SK-N-SH (cell line): ENCODE measurements at regions not wholly inside any gene's neighbourhood (a gene's known extent, or its start where the extent isn't known, plus 50 kb on each side); places are given as distances from the start of the nearest gene placed in this dataset.

Experiments
- CTCF ChIA-PET: fragments of 300-600, 350-600 bp; formaldehyde crosslinking; extraction: SDS; loops from one replicate; lab custom pipeline; 2021; lab: Yijun Ruan, JAX
- POLR2A ChIA-PET: fragments of 350-600 bp; sonication (Branson Sonifier 250); formaldehyde crosslinking; extraction: SDS; loops from one replicate; lab custom pipeline; 2020; ENCODE audit warnings: antibody characterized with exemption, inconsistent platforms; lab: Yijun Ruan, JAX
- DNase-seq: peaks from one replicate; pipeline ENCODE4 v3.0.0; 2012
- H2AFZ ChIP-seq: fragments of 200-600 bp; sonication (generic); 2 replicates; pipeline ENCODE4 v1.8.1; 2016; ENCODE audit warnings: antibody characterized with exemption, mild to moderate bottlenecking, low read depth
- H3F3A ChIP-seq: fragments of 200-600 bp; sonication (generic); replicated peaks from 2 replicates; pipeline ENCODE3; 2016; ENCODE audit warnings: antibody characterized with exemption, mild to moderate bottlenecking; ENCODE audit not compliant: insufficient read depth
- H3K27ac ChIP-seq, 2 experiments: fragments of 200-500 bp in 1 of 2; fragments of 200-600 bp in 1 of 2; sonication (Bioruptor generic) in 1 of 2; sonication (generic), shearing (Covaris generic) in 1 of 2; 2 replicates each; pipeline versions ENCODE4 v1.5.1 to v1.6.1; 2014 to 2016; ENCODE audit warnings: low read depth in 2 of 2, inconsistent platforms in 1 of 2, low read length in 1 of 2, mild to moderate bottlenecking in 1 of 2, mixed read lengths in 1 of 2
- H3K27me3 ChIP-seq: fragments of 200-600 bp; sonication (generic), shearing (Covaris generic); 2 replicates; pipeline ENCODE4 v1.6.1; 2016; ENCODE audit warnings: mixed run types; ENCODE audit not compliant: insufficient read depth
- H3K36me3 ChIP-seq, 2 experiments: fragments of 200-500 bp in 1 of 2; fragments of 200-600 bp in 1 of 2; sonication (Bioruptor generic) in 1 of 2; sonication (generic) in 1 of 2; replicated peaks in 1 of 2; 2 replicates each; pipeline versions ENCODE3 to v1.5.1; 2014 to 2016; ENCODE audit warnings: low read length in 1 of 2, mild to moderate bottlenecking in 1 of 2; ENCODE audit not compliant: insufficient read depth in 2 of 2, control insufficient read depth in 1 of 2
- H3K4me1 ChIP-seq, 2 experiments: fragments of 200-500 bp in 1 of 2; fragments of 200-600 bp in 1 of 2; sonication (Bioruptor generic) in 1 of 2; sonication (generic), shearing (Covaris generic) in 1 of 2; 2 replicates each; pipeline versions ENCODE4 v1.5.1 to v1.6.1; 2014 to 2016; ENCODE audit warnings: low read depth in 1 of 2, low read length in 1 of 2, mixed run types in 1 of 2; ENCODE audit not compliant: insufficient read depth in 2 of 2, control insufficient read depth in 1 of 2
- H3K4me2 ChIP-seq: fragments of 200-600 bp; sonication (generic), shearing (Covaris generic); 2 replicates; pipeline ENCODE4 v1.6.1; 2017; ENCODE audit warnings: mixed run types
- H3K4me3 ChIP-seq, 2 experiments: fragments of 200-500 bp in 1 of 2; fragments of 200-600 bp in 1 of 2; sonication (Bioruptor generic) in 1 of 2; sonication (generic), shearing (Covaris generic) in 1 of 2; 2 replicates each; pipeline versions ENCODE4 v1.5.1 to v1.8.1; 2014 to 2016; ENCODE audit warnings: low read depth in 2 of 2, inconsistent platforms in 1 of 2, low read length in 1 of 2, mild to moderate bottlenecking in 1 of 2, mixed read lengths in 1 of 2, moderate library complexity in 1 of 2
- H3K79me2 ChIP-seq: fragments of 200-600 bp; sonication (generic); 2 replicates; pipeline ENCODE4 v1.8.1; 2017; ENCODE audit warnings: mild to moderate bottlenecking; ENCODE audit not compliant: insufficient read depth
- H3K9ac ChIP-seq: fragments of 200-600 bp; sonication (generic); 2 replicates; pipeline ENCODE4 v1.6.1; 2017; ENCODE audit warnings: mixed run types
- H3K9me2 ChIP-seq: fragments of 200-600 bp; sonication (generic); 2 replicates; pipeline ENCODE4 v1.6.1; 2017; ENCODE audit warnings: mixed run types
- H3K9me3 ChIP-seq: fragments of 200-600 bp; sonication (generic); 2 replicates; pipeline ENCODE4 v1.6.1; 2017; ENCODE audit warnings: mixed run types, mild to moderate bottlenecking, moderate library complexity
- H4K20me1 ChIP-seq: fragments of 200-600 bp; sonication (generic); 2 replicates; pipeline ENCODE4 v1.6.1; 2017; ENCODE audit warnings: mild to moderate bottlenecking, mixed run types; ENCODE audit not compliant: insufficient read depth
- CHD2 ChIP-seq: fragments of 150-350 bp; IDR thresholded peaks from 2 replicates; pipeline ENCODE4 v1.6.1; 2018; ENCODE audit warnings: low read length; ENCODE audit not compliant: partially characterized antibody
- ELF1 ChIP-seq: IDR thresholded peaks from 2 replicates; pipeline ENCODE4 v1.4.0; 2012
- EP300 ChIP-seq, 2 experiments: IDR thresholded peaks; 2 replicates each; pipeline versions ENCODE4 v1.4.0 to v1.6.1; 2012; ENCODE audit warnings: borderline replicate concordance in 1 of 2, low read depth in 1 of 2, low read length in 1 of 2
- EZH2phosphoT487 ChIP-seq: fragments of 200-600 bp; sonication (generic); IDR thresholded peaks from 2 replicates; pipeline ENCODE4 v1.6.1; 2017; ENCODE audit warnings: low read depth, mixed run types, mild to moderate bottlenecking, antibody characterized with exemption, moderate library complexity, borderline replicate concordance
- FOSL2 ChIP-seq: IDR thresholded peaks from 2 replicates; pipeline ENCODE4 v1.4.0; 2012; ENCODE audit warnings: low read depth, mild to moderate bottlenecking, moderate library complexity, borderline replicate concordance
- FOXJ3 ChIP-seq: sonication (generic); formaldehyde crosslinking; IDR thresholded peaks from 2 replicates; pipeline ENCODE4 v1.5.1; 2020; ENCODE audit warnings: mild to moderate bottlenecking, missing genetic modification reagents
- FOXM1 ChIP-seq: IDR thresholded peaks from 2 replicates; pipeline ENCODE4 v1.4.0; 2012; ENCODE audit warnings: low read depth, mild to moderate bottlenecking
- GABPA ChIP-seq: IDR thresholded peaks from 2 replicates; pipeline ENCODE4 v1.4.0; 2012; ENCODE audit warnings: low read depth, mild to moderate bottlenecking
- GATA2 ChIP-seq: sonication (generic); formaldehyde crosslinking; IDR thresholded peaks from 2 replicates; pipeline ENCODE4 v1.5.0; 2020; ENCODE audit warnings: mild to moderate bottlenecking, missing genetic modification reagents
- JUND ChIP-seq: IDR thresholded peaks from 2 replicates; pipeline ENCODE4 v1.4.0; 2012
- MEF2A ChIP-seq: IDR thresholded peaks from 2 replicates; pipeline ENCODE4 v1.4.0; 2012; ENCODE audit warnings: low read depth, borderline replicate concordance
- NRF1 ChIP-seq: IDR thresholded peaks from 2 replicates; pipeline ENCODE4 v1.6.1; 2012; ENCODE audit warnings: low read depth, mild to moderate bottlenecking, low read length
- POLR2AphosphoS5 ChIP-seq: IDR thresholded peaks from 2 replicates; pipeline ENCODE4 v1.6.1; 2012; ENCODE audit warnings: low read depth, low read length
- RFX5 ChIP-seq: IDR thresholded peaks from 2 replicates; pipeline ENCODE4 v1.6.1; 2012; ENCODE audit warnings: mild to moderate bottlenecking, improper control_type of control experiment, low read length
- RXRA ChIP-seq: IDR thresholded peaks from 2 replicates; pipeline ENCODE4 v1.4.0; 2012; ENCODE audit warnings: low read depth, mild to moderate bottlenecking, borderline replicate concordance
- SIN3A ChIP-seq: IDR thresholded peaks from 2 replicates; pipeline ENCODE4 v1.6.1; 2012; ENCODE audit warnings: low read depth, mild to moderate bottlenecking, low read length, moderate library complexity, borderline replicate concordance
- SMC3 ChIP-seq: IDR thresholded peaks from 2 replicates; pipeline ENCODE4 v1.6.1; 2012; ENCODE audit warnings: low read depth, low read length, improper control_type of control experiment
- TCF12 ChIP-seq: IDR thresholded peaks from 2 replicates; pipeline ENCODE4 v1.4.0; 2012
- TEAD4 ChIP-seq: IDR thresholded peaks from 2 replicates; pipeline ENCODE4 v1.4.0; 2012; ENCODE audit warnings: mild to moderate bottlenecking, borderline replicate concordance; ENCODE audit not compliant: insufficient read depth
- YY1 ChIP-seq: IDR thresholded peaks from 2 replicates; pipeline ENCODE4 v1.4.0; 2012; ENCODE audit warnings: low read depth, mild to moderate bottlenecking
- WGBS: methylation state at CpG from one replicate; pipeline ENCODE4 v1.1.6; 2017; ENCODE audit warnings: low lambda C conversion rate; 5-methylcytosine and 5-hydroxymethylcytosine counted together
- TF ChIP-seq, protein P1 (sequence below): IDR thresholded peaks from 2 replicates; pipeline ENCODE4 v1.4.0; 2012; ENCODE audit warnings: low read depth

DNA sequence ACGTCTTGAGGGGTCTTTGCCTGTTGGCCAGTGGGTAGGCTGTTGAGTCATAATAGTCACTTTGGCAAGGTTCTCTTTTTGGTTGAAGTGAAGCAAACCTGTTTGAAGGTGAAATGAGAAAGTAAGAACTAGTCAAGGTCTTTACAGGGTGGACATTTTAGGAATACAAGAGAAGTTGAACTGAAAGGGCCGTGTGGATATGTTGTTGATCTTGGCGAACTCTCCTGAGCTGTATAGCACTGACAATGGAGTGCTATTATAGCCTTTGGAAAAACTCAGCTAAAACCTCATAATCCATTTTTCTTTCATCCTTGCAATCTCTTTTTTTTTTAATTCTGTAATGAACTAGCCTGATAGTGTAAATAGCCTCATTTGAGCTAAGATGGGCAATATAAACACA is 248.1 kb downstream of the MEIS1 start:
- no peak overlapping the region for H3K27ac ChIP-seq
- no peaks in the 10 kb centered on the region for H3K36me3 ChIP-seq
- WGBS, result 76% methylated on average over 3 of the region's 3 CpGs
- no peaks in the 10 kb centered on the region for H3K9me3 ChIP-seq
- TF ChIP-seq RXRA (no peak), EP300 (IDR thresholded peaks at IDR 0.05; ENCODE audit: borderline replicate concordance in 1 of 2, low read depth in 1 of 2, low read length in 1 of 2) (no peak), GABPA (no peak), MEF2A (no peak), SIN3A (no peak), TEAD4 (no peak), TCF12 (no peak), YY1 (no peak), POLR2AphosphoS5 (no peak), FOXJ3 (CRISPR knock-in tag) (no peak), RFX5 (no peak), SMC3 (no peak), ELF1 (no peak), GATA2 (CRISPR knock-in tag) (no peak), NRF1 (no peak), FOXM1 (no peak), FOSL2 (no peak), CHD2 (no peak)
- TF ChIP-seq, all 33 proteins: peak for 0
- no peak overlapping the region for H2AFZ ChIP-seq
- no peaks in the 10 kb centered on the region for H4K20me1 ChIP-seq
- no peak overlapping the region for H3K9ac ChIP-seq
- no peaks in the 10 kb centered on the region for H3K9me2 ChIP-seq
- H3K4me1 ChIP-seq, result no peaks in the 10 kb centered on the region; a peak in 1 of 4 replicates
- ChIA-PET CTCF (interaction anchor here (1.3 kb wide), 1 partner anchor 17 kb away, joined by 3 read pairs; no protein-coding TSS in a partner anchor), POLR2A (no interaction called here)
- DNase-seq, result no peak
- no peak overlapping the region for H3K4me2 ChIP-seq
- no peaks in the 10 kb centered on the region for H3K27me3 ChIP-seq
- H3K4me3 ChIP-seq, result no peak overlapping the region
- no peaks in the 10 kb centered on the region for H3K79me2 ChIP-seq
- H3F3A ChIP-seq, result no peaks in the 10 kb centered on the region

DNA sequence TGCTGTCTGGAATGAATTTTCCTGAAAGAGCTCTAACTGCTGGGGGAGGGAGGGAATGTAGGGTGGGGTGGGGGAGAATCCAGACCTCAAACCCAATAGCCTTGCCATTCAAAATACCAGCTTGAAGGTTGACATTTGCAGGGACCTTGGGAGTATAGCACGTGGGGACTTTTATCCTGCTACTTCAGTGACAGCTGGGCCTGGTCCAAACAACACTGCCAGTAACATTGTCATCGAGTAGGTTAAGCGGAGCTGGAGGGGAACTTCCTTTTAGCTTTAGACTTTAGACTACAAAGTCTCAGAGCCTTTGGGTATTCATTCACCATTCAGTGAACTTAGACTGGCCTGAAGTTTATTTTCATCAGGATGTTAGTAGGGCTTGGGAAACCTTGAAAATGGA is 248.7 kb downstream of the MEIS1 start:
- Histone ChIP-seq H3K9me3 (no peaks in the 10 kb centered on the region), H3K36me3 (no peaks in the 10 kb centered on the region), H3F3A (no peaks in the 10 kb centered on the region), H3K4me3 (no peak overlapping the region), H3K27me3 (no peaks in the 10 kb centered on the region), H3K9ac (no peak overlapping the region), H3K9me2 (no peaks in the 10 kb centered on the region), H3K79me2 (no peaks in the 10 kb centered on the region), H3K4me2 (no peak overlapping the region), H2AFZ (no peak overlapping the region), H3K27ac (no peak overlapping the region), H3K4me1 (no peaks in the 10 kb centered on the region; a peak in 1 of 4 replicates), H4K20me1 (no peaks in the 10 kb centered on the region)
- CTCF ChIA-PET, result interaction anchor here (1.3 kb wide), 2 partner anchors 13 to 18 kb away, joined by 3 read pairs; no protein-coding TSS in a partner anchor
- no peak for DNase-seq
- WGBS, result 51% methylated on average over 3 of the region's 3 CpGs
- TF ChIP-seq JUND (no peak), EZH2phosphoT487 (no peak), SMC3 (no peak)
- TF ChIP-seq, protein P1, sequence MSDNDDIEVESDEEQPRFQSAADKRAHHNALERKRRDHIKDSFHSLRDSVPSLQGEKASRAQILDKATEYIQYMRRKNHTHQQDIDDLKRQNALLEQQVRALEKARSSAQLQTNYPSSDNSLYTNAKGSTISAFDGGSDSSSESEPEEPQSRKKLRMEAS, result no peak
- POLR2A ChIA-PET, result no interaction called here
